ENCODE measurements at regions not wholly inside any gene's neighbourhood (a gene's known extent, or its start where the extent isn't known, plus 50 kb on each side); places are given as distances from the start of the nearest gene placed in this dataset.

GRCh38 chr1:87853576-87854351 is 525.1 kb downstream of the LMO4 start:
- H3K36me3 ChIP-seq: no peaks in the 10 kb centered on the region
- TF ChIP-seq POLR2A (IDR thresholded peaks at IDR 0.05): no peak
- TF ChIP-seq, protein P1, sequence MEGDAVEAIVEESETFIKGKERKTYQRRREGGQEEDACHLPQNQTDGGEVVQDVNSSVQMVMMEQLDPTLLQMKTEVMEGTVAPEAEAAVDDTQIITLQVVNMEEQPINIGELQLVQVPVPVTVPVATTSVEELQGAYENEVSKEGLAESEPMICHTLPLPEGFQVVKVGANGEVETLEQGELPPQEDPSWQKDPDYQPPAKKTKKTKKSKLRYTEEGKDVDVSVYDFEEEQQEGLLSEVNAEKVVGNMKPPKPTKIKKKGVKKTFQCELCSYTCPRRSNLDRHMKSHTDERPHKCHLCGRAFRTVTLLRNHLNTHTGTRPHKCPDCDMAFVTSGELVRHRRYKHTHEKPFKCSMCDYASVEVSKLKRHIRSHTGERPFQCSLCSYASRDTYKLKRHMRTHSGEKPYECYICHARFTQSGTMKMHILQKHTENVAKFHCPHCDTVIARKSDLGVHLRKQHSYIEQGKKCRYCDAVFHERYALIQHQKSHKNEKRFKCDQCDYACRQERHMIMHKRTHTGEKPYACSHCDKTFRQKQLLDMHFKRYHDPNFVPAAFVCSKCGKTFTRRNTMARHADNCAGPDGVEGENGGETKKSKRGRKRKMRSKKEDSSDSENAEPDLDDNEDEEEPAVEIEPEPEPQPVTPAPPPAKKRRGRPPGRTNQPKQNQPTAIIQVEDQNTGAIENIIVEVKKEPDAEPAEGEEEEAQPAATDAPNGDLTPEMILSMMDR (IDR thresholded peaks at IDR 0.05 in 4 of 5, conservative IDR thresholded peaks at IDR 0.05 in 1 of 5): no peak
- H3K9me3 ChIP-seq: no peaks in the 10 kb centered on the region
- no peak overlapping the region for H3K27ac ChIP-seq
- intact Hi-C loops (cut with DNase I; ENCODE audit: low total_unique reads): no loop called here
- H3K27me3 ChIP-seq: no peaks in the 10 kb centered on the region
- no peak for DNase-seq
- ATAC-seq: no peak
- no peak overlapping the region for H3K4me3 ChIP-seq
- in situ Hi-C loops (cut with MboI; ENCODE audit: low sequenced_read_pairs in 4 of 4): no loop called here
- H3K4me1 ChIP-seq: no peaks in the 10 kb centered on the region

DNA sequence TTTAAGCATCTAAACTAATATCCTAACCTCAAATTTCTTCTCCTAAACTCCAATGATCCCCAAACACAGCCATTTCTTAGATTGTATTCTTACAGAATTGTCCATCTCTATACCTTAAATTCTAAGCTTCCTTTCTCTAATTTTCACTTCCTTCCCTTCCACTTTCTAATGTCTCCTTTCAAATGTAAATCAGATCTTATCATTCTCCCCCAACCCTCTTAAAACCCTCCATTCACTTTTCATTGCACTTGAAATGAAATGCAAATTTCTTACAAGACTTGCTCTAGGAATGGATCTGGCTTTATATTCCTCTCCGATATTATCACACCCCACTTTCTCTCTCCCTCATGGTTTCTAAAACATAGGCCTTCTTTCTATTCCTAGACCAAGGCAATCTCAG is 534.6 kb downstream of the LMO4 start:
- Histone ChIP-seq H3K27me3 (no peaks in the 10 kb centered on the region), H3K4me3 (no peak overlapping the region), H3K36me3 (no peaks in the 10 kb centered on the region), H3K4me1 (no peaks in the 10 kb centered on the region), H3K27ac (no peak overlapping the region), H3K9me3 (no peaks in the 10 kb centered on the region)
- TF ChIP-seq POLR2A (IDR thresholded peaks at IDR 0.05): no peak
- TF ChIP-seq, protein P1 (IDR thresholded peaks at IDR 0.05 in 4 of 5, conservative IDR thresholded peaks at IDR 0.05 in 1 of 5): no peak
- in situ Hi-C loops (cut with MboI; ENCODE audit: low sequenced_read_pairs in 4 of 4) (no loop called here), intact Hi-C loops (cut with DNase I; ENCODE audit: low total_unique reads) (no loop called here)
- ATAC-seq (no peak), DNase-seq (no peak)

DNA sequence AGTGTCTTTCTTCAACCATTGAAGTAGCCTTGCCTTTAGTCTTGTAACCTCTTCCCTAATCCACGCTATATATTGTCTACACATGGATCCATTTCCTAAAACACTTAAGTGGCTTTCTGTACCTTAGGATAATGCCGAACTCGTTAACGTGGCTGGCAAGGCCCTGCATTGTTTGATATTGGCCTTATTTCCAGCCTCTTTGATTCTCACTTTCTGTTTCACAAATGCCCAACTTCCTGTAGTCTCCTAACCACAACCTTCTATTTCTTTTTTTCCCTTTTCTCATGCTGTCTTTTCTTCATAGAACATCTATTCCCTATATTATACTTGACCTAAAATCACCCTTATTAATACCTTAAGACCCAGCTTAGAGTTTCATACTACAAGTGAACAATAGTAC is 536.0 kb downstream of the LMO4 start:
- Histone ChIP-seq H3K36me3 (no peaks in the 10 kb centered on the region), H3K9me3 (no peaks in the 10 kb centered on the region), H3K4me1 (no peaks in the 10 kb centered on the region), H3K4me3 (no peak overlapping the region), H3K27ac (no peak overlapping the region), H3K27me3 (no peaks in the 10 kb centered on the region)
- no peak for TF ChIP-seq POLR2A (IDR thresholded peaks at IDR 0.05)
- TF ChIP-seq, protein P1 (IDR thresholded peaks at IDR 0.05 in 4 of 5, conservative IDR thresholded peaks at IDR 0.05 in 1 of 5): no peak
- DNase-seq (no peak), ATAC-seq (no peak)
- in situ Hi-C loops (cut with MboI; ENCODE audit: low sequenced_read_pairs in 4 of 4) (no loop called here), intact Hi-C loops (cut with DNase I; ENCODE audit: low total_unique reads) (no loop called here)

GRCh38 chr1:87866416-87866815 is 537.7 kb downstream of the LMO4 start:
- Histone ChIP-seq H3K36me3 (no peaks in the 10 kb centered on the region), H3K4me1 (no peaks in the 10 kb centered on the region), H3K4me3 (no peak overlapping the region), H3K9me3 (no peaks in the 10 kb centered on the region), H3K27ac (no peak overlapping the region), H3K27me3 (no peaks in the 10 kb centered on the region)
- no peak for ATAC-seq
- DNase-seq: no peak
- no peak for TF ChIP-seq POLR2A (IDR thresholded peaks at IDR 0.05)
- TF ChIP-seq, protein P1 (IDR thresholded peaks at IDR 0.05 in 4 of 5, conservative IDR thresholded peaks at IDR 0.05 in 1 of 5): no peak
- intact Hi-C loops (cut with DNase I; ENCODE audit: low total_unique reads): no loop called here
- in situ Hi-C loops (cut with MboI; ENCODE audit: low sequenced_read_pairs in 4 of 4): no loop called here

DNA sequence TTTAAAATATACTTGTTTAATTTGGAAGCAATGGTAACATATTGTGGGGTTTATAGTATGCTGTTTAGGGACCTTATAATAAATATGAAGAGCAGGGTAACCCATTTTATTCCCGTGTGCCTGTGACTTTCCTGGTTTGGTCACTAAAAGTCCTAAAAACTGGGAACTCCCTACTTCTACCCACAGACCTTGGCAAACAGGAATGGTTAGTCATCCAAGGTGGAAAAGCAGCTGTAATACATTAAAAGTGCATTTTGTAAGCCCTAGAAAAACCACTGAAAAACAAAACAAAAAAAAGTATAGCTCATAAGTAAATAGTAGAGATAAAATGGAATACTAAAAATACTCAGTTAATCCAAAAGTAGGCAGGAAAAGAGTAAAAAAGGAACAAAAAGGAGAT is 538.9 kb downstream of the LMO4 start:
- no peaks in the 10 kb centered on the region for H3K4me1 ChIP-seq
- no peak overlapping the region for H3K4me3 ChIP-seq
- DNase-seq (no peak), ATAC-seq (no peak)
- no peak overlapping the region for H3K27ac ChIP-seq
- no peaks in the 10 kb centered on the region for H3K36me3 ChIP-seq
- in situ Hi-C loops (cut with MboI; ENCODE audit: low sequenced_read_pairs in 4 of 4): no loop called here
- intact Hi-C loops (cut with DNase I; ENCODE audit: low total_unique reads): no loop called here
- no peak for TF ChIP-seq POLR2A (IDR thresholded peaks at IDR 0.05)
- TF ChIP-seq, protein P1 (IDR thresholded peaks at IDR 0.05 in 4 of 5, conservative IDR thresholded peaks at IDR 0.05 in 1 of 5): no peak
- no peaks in the 10 kb centered on the region for H3K27me3 ChIP-seq
- H3K9me3 ChIP-seq: no peaks in the 10 kb centered on the region

Measured in gastrocnemius medialis (tissue), 4 donors.